HCT116 (cell line): ENCODE measurements at regions not wholly inside any gene's neighbourhood (a gene's known extent, or its start where the extent isn't known, plus 50 kb on each side); places are given as distances from the start of the nearest gene placed in this dataset.

Experiments used
- ATAC-seq: fragments of 200-7000 bp; cut with Tn5 transposase; 2 replicates; pipeline ENCODE4 v1.9.1; 2020; ENCODE audit warnings: mild to moderate bottlenecking, moderate library complexity
- BruUV-seq: library from RNA; stranded (reverse); fragments of 400-500 nt; replicated peaks from 2 replicates; lab custom pipeline; 2021; lab: Mats Ljungman, UMichigan
- CTCF ChIA-PET: fragments of 300-600 bp; sonication (Branson Sonifier 250); formaldehyde crosslinking; loops from one replicate; lab custom pipeline; 2021; ENCODE audit warnings: antibody characterized with exemption; lab: Charles Lee
- POLR2A ChIA-PET: fragments of 300-600, 350-600 bp; sonication (Branson Sonifier 250); formaldehyde crosslinking; loops from one replicate; lab custom pipeline; 2021; ENCODE audit warnings: antibody characterized with exemption; lab: Charles Lee
- RAD21 ChIA-PET, 2 experiments: fragments of 300-600 bp; sonication (Branson Sonifier 250); formaldehyde crosslinking; loops; one replicate each; lab custom pipeline; 2023; ENCODE audit warnings: low total read pairs in 2 of 2; ENCODE audit not compliant: uncharacterized antibody in 2 of 2, unreplicated experiment in 2 of 2, low non-redundant PET in 1 of 2; lab: Charles Lee
- DNase-seq: peaks from one replicate; pipeline ENCODE4 v3.0.0-alpha.2; 2010; ENCODE audit warnings: low read depth, low spot score
- H2AFZ ChIP-seq: fragments of 200-600 bp; shearing (Covaris generic), sonication (generic); 2 replicates; pipeline ENCODE4 v1.6.1; 2017; ENCODE audit warnings: low read depth, mixed run types, mixed read lengths, antibody characterized with exemption, low read length; ENCODE audit not compliant: poor library complexity, severe bottlenecking
- H3K27ac ChIP-seq: 2 replicates; pipeline ENCODE4 v1.5.1; 2012; ENCODE audit warnings: low read depth, low read length
- H3K27me3 ChIP-seq: fragments of 200-600 bp; sonication (generic); 2 replicates; pipeline ENCODE4 v1.6.1; 2016; ENCODE audit warnings: mixed run types, low read length, mixed read lengths; ENCODE audit not compliant: insufficient read depth
- H3K36me3 ChIP-seq, 2 experiments: fragments of 200-500 bp in 1 of 2; fragments of 200-600 bp in 1 of 2; sonication (Bioruptor generic) in 1 of 2; sonication (generic) in 1 of 2; 2 replicates each; pipeline versions ENCODE4 v1.5.1 to v1.6.1; 2014 to 2016; ENCODE audit warnings: low read length in 2 of 2, inconsistent platforms in 1 of 2, mixed read lengths in 1 of 2, mixed run types in 1 of 2; ENCODE audit not compliant: insufficient read depth in 2 of 2, control insufficient read depth in 1 of 2
- H3K4me1 ChIP-seq, 2 experiments: fragments of 200-600 bp in 1 of 2; sonication (generic) in 1 of 2; 2 replicates each; pipeline versions ENCODE4 v1.5.1 to v1.6.1; 2012 to 2017; ENCODE audit warnings: low read length in 2 of 2, inconsistent platforms in 1 of 2, mild to moderate bottlenecking in 1 of 2, mixed read lengths in 1 of 2, mixed run types in 1 of 2, moderate library complexity in 1 of 2; ENCODE audit not compliant: insufficient read depth in 2 of 2, control insufficient read depth in 1 of 2
- H3K4me2 ChIP-seq: fragments of 200-600 bp; sonication (generic); 2 replicates; pipeline ENCODE4 v1.6.1; 2017; ENCODE audit warnings: mixed run types, low read length, mixed read lengths
- H3K4me3 ChIP-seq, 2 experiments: fragments of 200-600 bp in 1 of 2; sonication (generic) in 1 of 2; replicated peaks in 1 of 2; 2 replicates each; pipeline ENCODE4 v1.5.1; 2011 to 2016; ENCODE audit warnings: low read length in 2 of 2, control low read depth in 1 of 2, low read depth in 1 of 2, mild to moderate bottlenecking in 1 of 2, mixed read lengths in 1 of 2, mixed run types in 1 of 2
- H3K79me2 ChIP-seq: fragments of 200-600 bp; sonication (generic); 2 replicates; pipeline ENCODE4 v1.6.1; 2017; ENCODE audit warnings: mild to moderate bottlenecking, mixed run types, low read length, moderate library complexity, mixed read lengths; ENCODE audit not compliant: insufficient read depth
- H3K9ac ChIP-seq: fragments of 200-600 bp; sonication (generic); 2 replicates; pipeline ENCODE4 v1.6.1; 2016; ENCODE audit warnings: low read length, mixed read lengths
- H3K9me2 ChIP-seq: fragments of 200-600 bp; sonication (generic), shearing (Covaris generic); 2 replicates; pipeline ENCODE4 v1.6.1; 2017; ENCODE audit warnings: mixed run types, mild to moderate bottlenecking, moderate library complexity; ENCODE audit not compliant: insufficient read depth
- H3K9me3 ChIP-seq, 2 experiments: fragments of 200-500 bp in 1 of 2; fragments of 200-600 bp in 1 of 2; sonication (Bioruptor generic) in 1 of 2; sonication (generic) in 1 of 2; 2 replicates each; pipeline ENCODE4 v1.6.1; 2014 to 2017; ENCODE audit warnings: low read length in 2 of 2, mixed read lengths in 2 of 2, inconsistent platforms in 1 of 2, low read depth in 1 of 2, mild to moderate bottlenecking in 1 of 2, mixed run types in 1 of 2, moderate library complexity in 1 of 2; ENCODE audit not compliant: control insufficient read depth in 1 of 2, insufficient read depth in 1 of 2
- H4K20me1 ChIP-seq: fragments of 200-600 bp; sonication (generic), shearing (Covaris generic); 2 replicates; pipeline ENCODE4 v1.6.1; 2017; ENCODE audit warnings: mixed run types, mild to moderate bottlenecking, moderate library complexity; ENCODE audit not compliant: insufficient read depth
- EGR1 ChIP-seq: IDR thresholded peaks from 2 replicates; pipeline ENCODE4 v1.6.1; 2012; ENCODE audit warnings: low read depth
- ELF1 ChIP-seq: IDR thresholded peaks from 2 replicates; pipeline ENCODE4 v1.6.1; 2012; ENCODE audit warnings: low read depth, borderline replicate concordance
- EZH2phosphoT487 ChIP-seq: fragments of 200-600 bp; IDR thresholded peaks from 2 replicates; pipeline ENCODE4 v1.6.1; 2018; ENCODE audit warnings: antibody characterized with exemption, borderline replicate concordance
- POLR2A ChIP-seq: IDR thresholded peaks from 2 replicates; pipeline ENCODE4 v1.7.0; 2011; ENCODE audit warnings: borderline replicate concordance; ENCODE audit not compliant: insufficient read depth, insufficient read length; ENCODE audit errors: extremely low read depth
- RAD21 ChIP-seq: IDR thresholded peaks from 2 replicates; pipeline ENCODE4 v1.6.1; 2012; ENCODE audit warnings: low read depth, mild to moderate bottlenecking
- SIN3A ChIP-seq: IDR thresholded peaks from 2 replicates; pipeline ENCODE4 v1.6.1; 2012; ENCODE audit warnings: low read depth
- SRF ChIP-seq: IDR thresholded peaks from 2 replicates; pipeline ENCODE4 v1.6.1; 2012; ENCODE audit warnings: low read depth
- TCF7L2 ChIP-seq: IDR thresholded peaks from 2 replicates; pipeline ENCODE4 v1.7.0; 2011; ENCODE audit warnings: borderline replicate concordance, inconsistent platforms; ENCODE audit not compliant: insufficient read depth, insufficient read length; ENCODE audit errors: extremely low read depth
- ZFX ChIP-seq: fragments of 450-650 bp; IDR thresholded peaks from 2 replicates; pipeline ENCODE4 v1.6.1; 2017
- intact Hi-C: fragments of 100-400 bp; cut with micrococcal nuclease; formaldehyde crosslinking; loops from 2 replicates; pipeline ENCODE4 v1.10.0; 2022
- TF ChIP-seq, protein P1 (sequence below): IDR thresholded peaks from 2 replicates; pipeline ENCODE4 v1.6.1; 2012

DNA sequence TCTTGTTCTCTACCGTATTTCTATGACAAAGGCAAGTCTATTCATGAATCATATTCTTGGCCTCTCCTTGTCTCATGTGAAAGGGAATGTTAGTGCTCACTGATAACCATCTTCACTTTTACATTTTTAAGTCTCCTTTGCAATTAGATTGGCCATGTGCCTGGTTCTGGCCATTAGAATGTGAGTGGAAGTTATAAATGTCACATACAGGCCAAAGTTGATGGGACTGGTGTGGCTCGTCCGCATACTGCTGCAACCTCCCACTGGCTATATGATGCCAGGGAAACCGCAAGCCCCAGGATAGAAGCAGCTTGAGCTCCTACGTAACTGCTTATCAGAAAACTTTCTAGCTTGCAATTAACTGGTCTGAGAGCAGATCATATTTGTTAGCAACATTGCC lies 86.1 kb downstream of the MAGEC1 start:
- Histone ChIP-seq H3K4me2 (no peak overlapping the region), H3K9me2 (no peaks in the 10 kb centered on the region), H3K36me3 (no peaks in the 10 kb centered on the region), H3K27ac (no peak overlapping the region), H3K4me1 (no peaks in the 10 kb centered on the region), H3K4me3 (no peak overlapping the region), H2AFZ (no peak overlapping the region), H3K9ac (no peak overlapping the region), H3K27me3 (no peaks in the 10 kb centered on the region), H4K20me1 (no peaks in the 10 kb centered on the region), H3K9me3 (no peaks in the 10 kb centered on the region), H3K79me2 (no peaks in the 10 kb centered on the region)
- DNase-seq (no peak), ATAC-seq (no peak)
- TF ChIP-seq RAD21 = no peak
- TF ChIP-seq SRF = no peak
- no peak for TF ChIP-seq EZH2phosphoT487
- TF ChIP-seq, protein P1, sequence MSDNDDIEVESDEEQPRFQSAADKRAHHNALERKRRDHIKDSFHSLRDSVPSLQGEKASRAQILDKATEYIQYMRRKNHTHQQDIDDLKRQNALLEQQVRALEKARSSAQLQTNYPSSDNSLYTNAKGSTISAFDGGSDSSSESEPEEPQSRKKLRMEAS = no peak
- TF ChIP-seq SIN3A = no peak
- TF ChIP-seq ZFX = no peak
- ChIA-PET POLR2A (no interaction called here), RAD21 (no interaction called here), CTCF (no interaction called here)
- intact Hi-C loops = no loop called here
- no TSS peak for BruUV-seq

DNA sequence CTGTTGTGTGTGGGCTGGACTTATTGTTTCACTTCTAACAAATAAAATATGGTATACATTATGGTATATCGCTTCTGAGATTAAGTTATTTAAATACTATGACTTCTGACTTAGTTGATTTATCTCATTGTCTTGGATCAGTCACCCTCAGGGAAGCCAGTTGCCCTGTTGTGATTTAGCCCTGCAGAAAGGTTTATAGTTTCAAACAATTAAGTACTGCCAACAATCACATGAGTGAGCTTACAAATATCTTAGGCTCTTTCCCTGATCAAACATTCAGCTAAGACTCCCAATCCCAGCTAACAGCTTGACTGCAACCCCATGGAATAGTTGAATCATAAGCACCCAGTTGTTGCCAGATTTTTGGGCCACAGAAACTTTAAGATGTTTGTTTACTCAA lies 85.4 kb downstream of the MAGEC1 start:
- no peak overlapping the region for H3K4me3 ChIP-seq
- TF ChIP-seq EGR1 (no peak), POLR2A (no peak), ELF1 (no peak), SIN3A (no peak), TCF7L2 (no peak), ZFX (no peak)
- no peak overlapping the region for H3K27ac ChIP-seq
- DNase-seq = no peak
- H3K27me3 ChIP-seq = no peaks in the 10 kb centered on the region
- H2AFZ ChIP-seq = no peak overlapping the region
- intact Hi-C loops = no loop called here
- H3K9ac ChIP-seq = no peak overlapping the region
- ChIA-PET POLR2A (no interaction called here), CTCF (no interaction called here), RAD21 (no interaction called here)
- H3K4me2 ChIP-seq = no peak overlapping the region
- H3K36me3 ChIP-seq = no peaks in the 10 kb centered on the region
- H3K9me2 ChIP-seq = no peaks in the 10 kb centered on the region
- ATAC-seq = no peak
- no peaks in the 10 kb centered on the region for H4K20me1 ChIP-seq
- H3K4me1 ChIP-seq = no peaks in the 10 kb centered on the region
- BruUV-seq = no TSS peak
- no peaks in the 10 kb centered on the region for H3K9me3 ChIP-seq
- H3K79me2 ChIP-seq = no peaks in the 10 kb centered on the region
